Type B pancreatic cell (in vitro differentiated cells): ENCODE measurements at regions not wholly inside any gene's neighbourhood (a gene's known extent, or its start where the extent isn't known, plus 50 kb on each side); places are given as distances from the start of the nearest gene placed in this dataset.

Source experiments
- DNase-seq: peaks from one replicate; pipeline ENCODE4 v3.0.0; 2021; ENCODE audit warnings: mixed read lengths; ENCODE audit not compliant: unreplicated experiment; ENCODE audit errors: extremely low spot score
- H3K27ac Mint-ChIP-seq: 2 replicates; pipeline ENCODE4 v1.8.0; 2021; ENCODE audit warnings: mild to moderate bottlenecking, mixed read lengths
- H3K27me3 Mint-ChIP-seq: 2 replicates; pipeline ENCODE4 v1.8.0; 2021; ENCODE audit warnings: mixed read lengths
- H3K36me3 Mint-ChIP-seq: 2 replicates; pipeline ENCODE4 v1.8.0; 2021; ENCODE audit warnings: mixed read lengths
- H3K4me1 Mint-ChIP-seq: one replicate; pipeline ENCODE4 v1.8.0; 2021; ENCODE audit warnings: mixed read lengths; ENCODE audit not compliant: unreplicated experiment
- H3K4me3 Mint-ChIP-seq: 2 replicates; pipeline ENCODE4 v1.8.0; 2021; ENCODE audit warnings: mild to moderate bottlenecking, mixed read lengths
- H3K9me3 Mint-ChIP-seq: 2 replicates; pipeline ENCODE4 v1.8.0; 2021; ENCODE audit warnings: mixed read lengths
- TF ChIP-seq, protein P1 (sequence below): fragments of 200-600 bp; sonication (generic); conservative IDR thresholded peaks from 2 replicates; pipeline ENCODE4 v1.5.0; 2021; ENCODE audit warnings: antibody characterized with exemption, mild to moderate bottlenecking

GRCh38 chr16:65794973-65795372 is 571.5 kb upstream of the CDH5 start:
- TF ChIP-seq, protein P1, sequence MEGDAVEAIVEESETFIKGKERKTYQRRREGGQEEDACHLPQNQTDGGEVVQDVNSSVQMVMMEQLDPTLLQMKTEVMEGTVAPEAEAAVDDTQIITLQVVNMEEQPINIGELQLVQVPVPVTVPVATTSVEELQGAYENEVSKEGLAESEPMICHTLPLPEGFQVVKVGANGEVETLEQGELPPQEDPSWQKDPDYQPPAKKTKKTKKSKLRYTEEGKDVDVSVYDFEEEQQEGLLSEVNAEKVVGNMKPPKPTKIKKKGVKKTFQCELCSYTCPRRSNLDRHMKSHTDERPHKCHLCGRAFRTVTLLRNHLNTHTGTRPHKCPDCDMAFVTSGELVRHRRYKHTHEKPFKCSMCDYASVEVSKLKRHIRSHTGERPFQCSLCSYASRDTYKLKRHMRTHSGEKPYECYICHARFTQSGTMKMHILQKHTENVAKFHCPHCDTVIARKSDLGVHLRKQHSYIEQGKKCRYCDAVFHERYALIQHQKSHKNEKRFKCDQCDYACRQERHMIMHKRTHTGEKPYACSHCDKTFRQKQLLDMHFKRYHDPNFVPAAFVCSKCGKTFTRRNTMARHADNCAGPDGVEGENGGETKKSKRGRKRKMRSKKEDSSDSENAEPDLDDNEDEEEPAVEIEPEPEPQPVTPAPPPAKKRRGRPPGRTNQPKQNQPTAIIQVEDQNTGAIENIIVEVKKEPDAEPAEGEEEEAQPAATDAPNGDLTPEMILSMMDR = no peak
- H3K36me3 Mint-ChIP-seq = peaks cover 7% of the 10 kb centered on the region
- H3K27ac Mint-ChIP-seq = no peak overlapping the region
- DNase-seq = no peak
- peaks cover 8% of the 10 kb centered on the region for H3K9me3 Mint-ChIP-seq
- H3K4me3 Mint-ChIP-seq = no peak overlapping the region
- H3K27me3 Mint-ChIP-seq = peaks cover 10% of the 10 kb centered on the region
- peaks cover 26% of the 10 kb centered on the region for H3K4me1 Mint-ChIP-seq

GRCh38 chr16:65793781-65794180 is 572.7 kb upstream of the CDH5 start:
- no peak overlapping the region for H3K4me3 Mint-ChIP-seq
- DNase-seq = no peak
- TF ChIP-seq, protein P1 = no peak
- H3K9me3 Mint-ChIP-seq = peaks cover 8% of the 10 kb centered on the region
- peaks cover 7% of the 10 kb centered on the region for H3K36me3 Mint-ChIP-seq
- H3K27me3 Mint-ChIP-seq = peaks cover 10% of the 10 kb centered on the region
- H3K4me1 Mint-ChIP-seq = peaks cover 37% of the 10 kb centered on the region
- H3K27ac Mint-ChIP-seq = no peak overlapping the region

GRCh38 chr16:65790768-65791167 is 575.7 kb upstream of the CDH5 start:
- TF ChIP-seq, protein P1 = no peak
- no peak overlapping the region for H3K27ac Mint-ChIP-seq
- H3K9me3 Mint-ChIP-seq = no peaks in the 10 kb centered on the region
- DNase-seq = no peak
- peaks cover 6% of the 10 kb centered on the region for H3K27me3 Mint-ChIP-seq
- H3K36me3 Mint-ChIP-seq = peaks cover 3% of the 10 kb centered on the region
- peaks cover 30% of the 10 kb centered on the region for H3K4me1 Mint-ChIP-seq
- H3K4me3 Mint-ChIP-seq = no peak overlapping the region

GRCh38 chr16:65789161-65789945 is 577.1 kb upstream of the CDH5 start:
- Mint-ChIP-seq H3K4me3 (no peak overlapping the region), H3K9me3 (no peaks in the 10 kb centered on the region), H3K27ac (no peak overlapping the region), H3K36me3 (peaks cover 3% of the 10 kb centered on the region), H3K4me1 (peaks cover 23% of the 10 kb centered on the region), H3K27me3 (peaks cover 6% of the 10 kb centered on the region)
- TF ChIP-seq, protein P1 = no peak
- DNase-seq = no peak

GRCh38 chr16:65788434-65789140 is 577.9 kb upstream of the CDH5 start:
- Mint-ChIP-seq H3K4me1 (peaks cover 23% of the 10 kb centered on the region), H3K27me3 (peaks cover 6% of the 10 kb centered on the region), H3K9me3 (no peaks in the 10 kb centered on the region), H3K4me3 (no peak overlapping the region), H3K27ac (no peak overlapping the region), H3K36me3 (peaks cover 3% of the 10 kb centered on the region)
- TF ChIP-seq, protein P1 = no peak
- DNase-seq = no peak
